ENCODE measurements at regions not wholly inside any gene's neighbourhood (a gene's known extent, or its start where the extent isn't known, plus 50 kb on each side); places are given as distances from the start of the nearest gene placed in this dataset.

DNA sequence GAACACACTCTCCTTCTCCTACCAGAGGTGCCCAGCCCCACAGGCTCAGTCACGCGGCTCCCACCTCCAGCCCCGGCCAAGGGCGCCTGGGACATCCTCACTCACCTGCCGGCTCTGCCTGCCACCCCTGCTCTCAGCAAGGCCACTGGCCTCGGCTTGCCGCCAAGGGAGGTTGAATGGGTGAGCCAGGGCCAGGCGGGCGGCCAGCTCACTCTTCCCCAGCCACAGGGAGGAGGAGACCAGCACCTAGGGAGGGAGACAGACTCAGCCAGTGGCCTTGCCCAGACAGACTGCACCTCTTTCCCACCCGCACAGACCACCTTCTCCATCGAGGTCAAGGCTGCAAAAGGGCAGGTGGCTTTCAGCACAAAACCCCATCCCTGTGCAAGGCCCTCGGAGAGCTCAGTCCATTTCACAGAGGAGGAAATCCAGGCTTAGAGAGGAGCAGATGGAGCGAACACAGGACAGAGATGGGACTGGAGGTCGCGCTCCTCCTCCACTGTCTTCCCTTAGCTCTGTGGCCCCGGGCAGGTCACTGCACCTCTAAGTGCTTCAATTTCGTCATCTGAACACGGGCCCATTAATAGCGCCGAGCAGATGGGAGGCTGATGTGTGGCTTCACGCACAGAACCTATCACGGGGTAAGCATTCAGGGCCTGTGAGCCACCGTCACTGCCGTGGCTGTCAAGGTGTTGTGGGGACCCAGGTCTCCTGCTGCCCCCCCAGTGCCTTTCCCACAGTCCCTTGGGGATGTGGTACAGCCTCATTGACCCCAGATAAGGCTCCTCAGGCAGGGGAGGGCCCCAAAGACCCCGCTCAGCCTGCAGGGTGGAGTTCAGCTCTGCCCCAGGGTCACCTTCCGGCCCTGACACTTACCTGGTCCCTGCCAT, 56.1 kb downstream of the RMI2 start:
- DNase-seq (no peak), ATAC-seq (no peak)
- intact Hi-C loops (cut with DNase I, micrococcal nuclease): loop anchor here in 1 of 2 donors (10.0 kb wide), 1 partner anchor 243 kb away; no protein-coding TSS in a partner anchor

DNA sequence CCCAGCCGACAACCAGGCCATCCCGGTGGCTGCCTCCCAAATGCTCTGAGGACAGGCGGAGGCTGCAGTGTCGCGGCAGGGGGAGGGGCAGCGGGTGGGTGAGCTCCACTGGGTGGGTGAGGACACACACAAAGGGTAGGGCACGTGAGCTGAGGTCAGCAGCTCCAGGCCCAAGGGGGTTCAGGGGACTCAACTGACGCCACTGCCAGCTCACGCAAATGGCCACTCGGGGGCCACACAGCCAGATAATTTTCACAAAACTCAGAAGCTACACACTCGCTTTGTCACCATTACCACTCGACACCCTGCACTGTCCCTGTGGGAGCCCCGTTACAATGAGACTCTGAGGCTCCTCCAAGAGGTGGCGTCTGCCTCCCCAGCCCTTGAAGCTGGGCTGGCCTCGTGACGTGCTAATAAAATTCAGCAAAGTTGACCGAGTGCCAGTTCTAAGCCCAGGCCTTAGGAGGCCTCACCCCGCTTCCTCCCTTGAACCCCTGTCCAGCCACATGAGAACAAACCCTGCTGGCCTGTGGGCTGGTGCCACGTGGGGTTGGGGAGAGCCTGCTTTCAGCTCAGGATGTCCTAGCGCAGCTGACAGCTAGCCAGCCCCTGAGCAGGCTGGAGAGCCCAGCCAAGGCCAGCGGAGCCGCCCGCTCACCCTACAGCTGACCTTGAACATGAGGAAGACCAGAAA, 56.9 kb downstream of the RMI2 start:
- intact Hi-C loops (cut with DNase I, micrococcal nuclease): loop anchor here in 1 of 2 donors (10.0 kb wide), 1 partner anchor 243 kb away; no protein-coding TSS in a partner anchor
- DNase-seq: no peak
- no peak for ATAC-seq

DNA sequence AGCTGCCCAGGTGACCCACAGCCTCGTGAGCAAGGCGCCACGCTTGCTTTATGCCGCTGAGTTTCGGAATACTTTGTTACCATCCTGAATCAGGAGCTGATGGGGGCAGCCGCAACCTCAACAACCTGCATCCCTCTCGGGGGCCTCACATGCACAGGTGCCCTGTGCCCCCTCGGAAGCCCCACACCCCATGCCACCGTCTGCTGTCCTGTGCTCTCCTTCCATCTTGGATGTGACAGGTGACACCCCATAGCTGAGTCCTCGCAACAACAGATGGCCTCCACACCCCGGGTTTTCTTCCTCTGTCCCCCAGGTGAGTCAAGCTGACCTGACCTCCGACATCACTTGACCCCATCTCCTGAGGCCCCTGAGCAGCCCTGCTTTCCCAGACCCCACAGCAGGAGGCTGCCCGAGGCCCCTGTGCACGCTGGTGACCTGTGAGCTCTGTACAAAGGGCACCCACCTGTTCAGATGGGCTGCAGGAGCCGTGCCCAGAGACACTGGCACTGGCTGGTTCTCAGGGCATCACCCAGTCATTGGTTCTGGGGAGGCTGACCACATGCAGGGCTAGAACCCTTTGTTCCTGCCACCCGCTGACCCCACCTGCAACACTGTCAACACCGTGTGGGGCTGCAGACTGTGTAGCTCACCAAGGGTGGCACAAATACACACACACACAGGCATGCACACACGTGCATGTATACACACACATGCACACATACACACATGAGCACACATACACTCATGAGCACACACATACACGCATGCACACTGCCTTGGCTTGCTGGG, 57.7 kb downstream of the RMI2 start:
- DNase-seq: no peak
- no peak for ATAC-seq
- intact Hi-C loops (cut with DNase I, micrococcal nuclease): loop anchor here in 1 of 2 donors (10.0 kb wide), 1 partner anchor 242 kb away; no protein-coding TSS in a partner anchor

DNA sequence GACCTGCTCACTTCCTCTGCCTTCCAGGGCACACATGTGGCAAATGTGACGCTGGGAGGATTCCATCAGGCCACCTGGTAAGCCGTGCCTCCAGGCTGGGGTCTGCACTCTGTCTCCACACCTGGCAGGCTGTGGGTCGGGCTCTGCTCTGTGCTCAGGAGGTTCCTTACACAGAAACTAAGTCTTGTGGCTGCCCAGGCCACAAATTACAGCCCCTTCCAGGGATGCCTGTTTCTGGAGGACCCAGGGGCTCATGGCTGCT, 58.2 kb downstream of the RMI2 start:
- ATAC-seq: no peak
- DNase-seq: no peak
- intact Hi-C loops (cut with DNase I, micrococcal nuclease): loop anchor here in 1 of 2 donors (10.0 kb wide), 1 partner anchor 241 kb away; no protein-coding TSS in a partner anchor

DNA sequence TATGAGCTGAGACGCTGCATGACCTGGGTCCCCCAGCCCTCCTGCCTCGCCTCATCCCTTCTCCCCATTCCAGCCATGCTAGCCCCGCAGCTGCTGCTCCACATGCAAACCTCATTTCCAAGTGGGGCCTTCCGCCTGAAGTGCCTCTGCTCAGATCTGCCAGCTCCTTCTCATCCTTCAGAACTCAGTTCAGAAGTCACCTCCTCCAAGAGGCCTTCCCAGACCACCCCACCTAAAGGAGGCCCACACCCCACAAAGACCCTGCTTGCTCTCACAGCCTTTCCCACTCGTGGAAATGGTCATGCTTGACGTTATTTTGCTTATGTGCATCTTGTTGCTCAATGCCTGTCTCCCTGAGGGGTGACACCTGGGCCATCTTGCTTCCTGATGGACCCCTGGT, 58.7 kb downstream of the RMI2 start:
- intact Hi-C loops (cut with DNase I, micrococcal nuclease): loop anchor here in 1 of 2 donors (10.0 kb wide), 1 partner anchor 241 kb away; no protein-coding TSS in a partner anchor

DNA sequence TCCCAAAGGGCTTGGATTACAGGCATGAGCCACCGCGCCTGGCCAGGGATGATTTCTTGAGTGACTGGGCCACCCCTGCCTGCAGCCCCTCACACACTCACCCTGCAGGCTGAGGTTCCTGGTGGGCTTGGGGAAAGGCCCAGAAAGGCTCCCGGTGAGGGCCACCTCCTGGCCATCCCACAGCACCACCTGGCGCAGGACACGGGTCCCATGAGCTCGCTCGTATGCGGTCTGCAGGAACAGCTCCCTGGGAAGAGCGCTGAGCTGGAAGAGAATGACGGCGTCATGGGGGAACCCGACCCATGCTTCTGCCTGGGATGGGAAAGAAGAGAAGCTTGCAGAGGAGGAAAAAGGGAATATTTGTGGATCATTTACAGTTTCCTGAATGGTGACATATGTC, 59.3 kb downstream of the RMI2 start:
- DNase-seq: no peak
- ATAC-seq: no peak
- intact Hi-C loops (cut with DNase I, micrococcal nuclease): loop anchor here (5.0 to 10.0 kb wide), 3 partner anchors 240 to 408 kb away; no protein-coding TSS in a partner anchor

More for the DNA sequence above, 58.7 kb downstream of the RMI2 start:
- DNase-seq (no peak), ATAC-seq (no peak)

DNA sequence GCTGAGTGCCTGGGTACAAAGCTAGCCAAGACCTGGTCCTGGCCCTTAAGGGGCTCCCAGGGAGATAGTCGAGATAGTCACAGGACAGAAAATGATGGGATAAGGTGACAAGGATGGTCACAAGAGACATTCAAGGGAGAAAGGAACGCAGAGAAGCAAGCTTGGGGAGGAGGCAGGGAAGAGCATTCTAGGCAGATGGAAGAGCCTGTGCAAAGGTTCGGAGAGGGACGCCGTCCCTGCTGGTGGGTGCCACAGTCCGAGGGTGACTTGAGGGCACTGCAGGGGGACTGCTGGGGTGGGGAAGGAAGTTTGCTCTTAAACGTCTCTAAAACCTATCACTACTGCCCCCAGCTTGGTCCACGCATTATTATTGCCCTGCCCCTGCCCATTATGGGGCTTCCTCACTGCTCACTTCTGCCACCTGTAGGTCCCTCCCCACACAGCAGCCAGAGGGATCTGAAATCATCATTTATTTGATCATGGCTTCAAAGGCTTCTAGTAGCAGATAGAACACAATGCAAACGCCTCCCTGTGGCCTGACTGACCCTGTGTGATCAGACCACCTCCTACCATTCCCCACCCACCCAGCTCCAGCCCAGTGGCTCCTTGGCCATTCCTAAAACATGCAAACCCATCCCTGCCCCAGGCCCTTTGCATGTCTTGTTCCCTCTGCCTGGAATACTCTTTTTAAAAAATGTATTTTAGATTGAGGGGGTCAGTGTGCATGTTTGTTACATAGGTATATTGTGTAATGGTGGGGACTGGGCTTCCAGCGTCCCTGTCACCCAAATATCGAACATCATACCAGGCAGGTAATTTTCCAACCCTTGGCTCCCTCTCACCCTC, 60.3 kb downstream of the RMI2 start:
- intact Hi-C loops (cut with DNase I, micrococcal nuclease): loop anchor here (5.0 to 10.0 kb wide), 3 partner anchors 239 to 407 kb away; no protein-coding TSS in a partner anchor
- ATAC-seq (peak; percentile 30), DNase-seq (peak in 1 of 2 donors; percentile 56)

DNA sequence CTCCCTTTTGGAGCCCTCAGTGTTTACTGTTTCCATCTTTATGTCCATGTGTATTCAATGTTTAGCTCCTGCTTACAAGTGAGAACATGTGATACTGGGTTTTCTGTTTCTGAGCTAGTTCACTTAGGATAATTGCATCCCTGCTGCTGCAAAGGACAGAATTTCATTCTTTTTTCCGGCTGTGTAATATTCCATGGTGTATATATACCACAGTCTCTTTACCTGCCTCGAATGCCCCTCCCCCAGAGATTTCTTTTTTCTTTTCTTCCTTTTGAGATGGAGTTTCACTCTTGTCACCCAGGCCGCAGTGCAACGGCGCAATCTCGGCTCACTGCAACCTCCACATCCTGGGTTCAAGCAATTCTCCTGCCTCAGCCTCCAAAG, 60.9 kb downstream of the RMI2 start:
- ATAC-seq: no peak
- intact Hi-C loops (cut with DNase I, micrococcal nuclease): loop anchor here (5.0 to 10.0 kb wide), 3 partner anchors 239 to 406 kb away; no protein-coding TSS in a partner anchor
- no peak for DNase-seq

DNA sequence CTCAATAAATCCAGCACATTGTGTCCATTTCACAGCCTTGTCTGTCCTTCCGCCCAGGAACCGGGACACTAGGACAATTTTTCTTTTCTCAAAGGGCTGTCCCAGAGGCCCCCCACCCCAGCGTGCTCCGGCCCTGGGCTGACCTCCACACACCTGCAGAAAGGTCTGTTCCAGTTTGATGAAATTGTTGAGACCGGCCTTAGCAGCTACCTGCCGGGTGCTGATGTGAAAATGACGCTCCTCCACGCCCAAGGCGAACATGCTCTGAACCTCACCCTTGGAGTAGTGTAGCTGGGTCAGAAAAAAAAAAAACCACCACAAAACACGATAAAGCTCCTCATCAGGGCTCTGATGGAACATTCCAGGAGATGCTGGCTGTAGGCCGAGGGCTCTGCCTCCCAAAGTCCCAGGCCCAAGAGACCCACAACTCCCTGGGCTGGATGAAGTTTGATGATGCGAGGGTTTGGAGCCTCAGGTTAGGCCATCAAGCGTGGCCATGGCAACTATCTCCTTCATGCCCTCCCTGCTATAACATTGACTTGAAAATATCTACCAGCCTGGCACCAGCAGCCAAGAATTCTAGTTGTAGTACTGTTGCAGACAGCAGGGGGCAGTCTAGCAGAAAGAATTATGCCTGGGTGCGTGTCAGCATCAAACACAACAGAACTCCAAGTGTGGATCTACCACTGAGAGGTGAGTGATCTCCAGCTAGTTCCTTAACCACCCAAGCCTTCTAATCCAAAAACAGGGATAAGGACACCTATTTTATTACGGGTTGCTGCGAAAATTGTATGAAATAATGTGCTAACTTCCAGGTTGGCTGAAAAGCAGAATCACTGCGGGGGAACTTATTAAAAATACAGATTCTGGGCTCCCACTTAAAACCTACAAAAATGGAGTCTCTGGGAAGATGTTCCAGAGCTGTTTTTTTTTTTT, 62.1 kb downstream of the RMI2 start:
- peak; percentile 86 for ATAC-seq
- DNase-seq: peak in 1 of 2 donors; percentile 80
- intact Hi-C loops (cut with DNase I, micrococcal nuclease): loop anchor here (5.0 to 10.0 kb wide), 3 partner anchors 237 to 405 kb away; no protein-coding TSS in a partner anchor

DNA sequence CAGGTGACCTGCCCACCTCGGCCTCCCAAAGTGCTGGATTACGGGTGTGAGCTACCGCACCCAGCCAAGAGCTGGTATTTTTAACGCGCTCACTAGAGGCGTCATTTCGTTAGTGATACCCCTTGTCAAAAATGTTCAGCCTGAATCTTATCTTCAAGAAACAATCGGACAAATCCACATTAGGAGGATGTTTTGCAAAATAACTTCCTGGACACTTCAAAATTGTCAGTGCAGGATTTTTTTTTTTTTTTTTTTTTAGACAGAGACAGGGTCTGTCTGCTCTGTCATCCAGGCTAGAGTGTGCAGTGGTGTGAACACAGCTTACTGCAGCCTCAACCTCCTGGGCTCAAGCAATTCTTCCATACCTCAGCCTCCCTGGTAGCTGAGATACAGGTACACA, 63.0 kb downstream of the RMI2 start:
- intact Hi-C loops (cut with DNase I, micrococcal nuclease): loop anchor here (5.0 to 10.0 kb wide), 3 partner anchors 237 to 404 kb away; no protein-coding TSS in a partner anchor
- ATAC-seq (no peak), DNase-seq (no peak)

DNA sequence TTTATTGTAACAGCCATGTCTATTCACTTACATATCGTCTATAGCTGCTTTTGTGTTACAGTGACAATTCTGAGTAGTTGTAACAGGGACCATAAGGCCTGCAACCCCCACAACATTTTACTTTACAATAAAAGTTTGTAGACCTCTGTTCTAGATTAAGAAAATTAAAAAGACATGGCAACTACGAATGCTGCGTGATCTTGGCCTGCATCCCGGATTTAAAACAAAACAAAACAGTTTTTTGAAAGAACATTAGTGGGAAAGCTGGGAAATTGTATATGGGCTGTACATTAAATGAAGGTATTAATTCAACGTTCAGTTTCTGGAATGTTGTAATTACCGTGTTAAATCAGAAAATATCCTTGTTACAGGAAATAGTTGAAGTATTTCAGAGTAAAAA, 64.1 kb downstream of the RMI2 start:
- ATAC-seq (no peak), DNase-seq (no peak)
- intact Hi-C loops (cut with DNase I, micrococcal nuclease): loop anchor here (5.0 to 10.0 kb wide), 3 partner anchors 235 to 403 kb away; no protein-coding TSS in a partner anchor

DNA sequence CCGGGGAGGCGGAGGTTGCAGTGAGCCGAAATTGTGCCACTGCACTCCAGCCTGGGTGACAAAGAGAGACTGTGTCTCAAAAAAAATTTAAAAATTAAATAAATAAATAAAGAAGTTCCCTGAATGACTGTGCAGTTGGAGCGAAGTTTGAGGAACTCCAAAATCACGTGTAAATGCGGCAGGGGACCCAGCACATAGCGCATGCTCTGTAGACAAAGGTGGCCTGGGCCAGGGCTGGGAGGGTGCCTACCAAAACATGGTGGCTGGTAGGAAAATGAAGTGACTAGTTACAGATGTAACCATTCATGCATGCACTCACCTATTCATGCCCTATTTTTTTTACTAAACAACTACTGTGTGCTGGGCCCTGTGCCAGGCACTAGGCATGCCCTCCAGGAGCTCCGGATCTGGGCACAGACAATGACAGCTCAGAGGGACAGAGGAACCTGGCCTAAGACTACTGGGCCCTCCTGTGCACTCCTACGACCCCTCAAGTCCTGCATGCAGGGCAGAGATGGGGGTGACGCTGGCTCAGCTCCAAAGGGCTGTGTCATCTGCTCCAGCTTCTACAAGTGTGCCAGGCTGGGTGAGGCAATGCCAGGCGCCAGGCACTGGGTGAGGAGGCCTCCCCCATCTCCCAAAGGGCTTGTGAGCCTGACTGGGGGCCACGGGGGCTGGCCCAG, 65.3 kb downstream of the RMI2 start:
- no peak for DNase-seq
- ATAC-seq: no peak
- intact Hi-C loops (cut with DNase I, micrococcal nuclease): no loop called here

DNA sequence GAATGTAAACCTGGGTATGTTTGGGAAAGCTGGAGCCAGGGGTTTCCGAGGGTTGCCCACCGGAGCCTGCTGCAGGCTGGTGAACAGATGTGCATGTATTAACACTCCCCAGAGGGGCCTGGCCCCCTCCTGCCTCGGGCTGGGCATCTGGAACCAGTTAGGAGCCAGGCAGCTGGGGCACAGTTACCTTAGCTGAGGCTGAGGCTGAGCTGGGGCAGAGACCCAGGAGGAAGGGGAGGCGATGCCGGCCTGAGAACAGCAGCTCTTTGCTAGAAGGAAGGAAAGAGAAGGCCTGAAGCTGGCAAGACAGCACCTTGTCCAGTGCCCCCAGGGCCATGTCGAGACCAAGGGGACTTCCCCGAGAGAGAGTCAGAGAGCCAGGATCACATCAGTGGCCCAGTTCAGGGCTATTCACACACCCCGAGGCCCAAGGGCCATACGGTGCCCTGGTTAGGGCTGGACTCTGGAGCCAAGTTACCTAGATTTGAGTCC, 65.8 kb downstream of the RMI2 start:
- ATAC-seq: no peak
- DNase-seq: no peak
- intact Hi-C loops (cut with DNase I, micrococcal nuclease): no loop called here

DNA sequence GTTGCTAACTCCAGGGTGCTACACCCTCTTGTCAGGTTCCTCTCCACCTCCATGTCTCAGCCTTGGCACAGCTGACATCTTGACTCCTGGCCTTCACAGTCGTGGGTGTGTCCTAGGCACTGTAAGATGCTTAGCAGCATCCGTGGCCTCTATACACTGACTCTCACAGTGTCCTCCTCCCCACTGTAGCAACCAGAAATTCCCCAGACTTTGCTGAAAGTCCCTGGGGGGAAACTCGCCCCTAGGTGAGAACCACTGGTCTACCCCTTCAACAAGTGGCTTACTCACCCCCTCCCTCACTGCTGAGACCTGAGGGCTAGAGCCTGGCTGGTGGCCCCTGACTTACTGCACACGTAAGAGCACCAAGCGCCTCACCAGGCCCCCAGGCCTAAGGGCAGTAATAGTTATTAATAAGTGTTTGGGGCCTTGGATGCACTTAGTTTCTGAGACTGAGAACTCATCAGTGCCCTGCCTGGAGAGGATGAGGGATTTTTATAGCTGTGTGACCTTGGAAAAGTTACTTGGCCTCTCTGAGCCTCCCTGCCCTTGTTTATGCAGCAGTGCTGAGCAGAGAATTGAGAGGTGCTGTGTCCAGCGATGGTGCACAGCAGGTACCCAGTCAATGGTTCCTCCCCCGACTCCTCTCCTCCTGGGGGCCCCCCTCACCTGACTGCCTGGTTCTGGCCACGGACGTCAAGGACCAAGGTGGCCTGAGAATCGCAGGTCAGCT, 67.1 kb downstream of the RMI2 start:
- DNase-seq (no peak), ATAC-seq (no peak)
- intact Hi-C loops (cut with DNase I, micrococcal nuclease): no loop called here

DNA sequence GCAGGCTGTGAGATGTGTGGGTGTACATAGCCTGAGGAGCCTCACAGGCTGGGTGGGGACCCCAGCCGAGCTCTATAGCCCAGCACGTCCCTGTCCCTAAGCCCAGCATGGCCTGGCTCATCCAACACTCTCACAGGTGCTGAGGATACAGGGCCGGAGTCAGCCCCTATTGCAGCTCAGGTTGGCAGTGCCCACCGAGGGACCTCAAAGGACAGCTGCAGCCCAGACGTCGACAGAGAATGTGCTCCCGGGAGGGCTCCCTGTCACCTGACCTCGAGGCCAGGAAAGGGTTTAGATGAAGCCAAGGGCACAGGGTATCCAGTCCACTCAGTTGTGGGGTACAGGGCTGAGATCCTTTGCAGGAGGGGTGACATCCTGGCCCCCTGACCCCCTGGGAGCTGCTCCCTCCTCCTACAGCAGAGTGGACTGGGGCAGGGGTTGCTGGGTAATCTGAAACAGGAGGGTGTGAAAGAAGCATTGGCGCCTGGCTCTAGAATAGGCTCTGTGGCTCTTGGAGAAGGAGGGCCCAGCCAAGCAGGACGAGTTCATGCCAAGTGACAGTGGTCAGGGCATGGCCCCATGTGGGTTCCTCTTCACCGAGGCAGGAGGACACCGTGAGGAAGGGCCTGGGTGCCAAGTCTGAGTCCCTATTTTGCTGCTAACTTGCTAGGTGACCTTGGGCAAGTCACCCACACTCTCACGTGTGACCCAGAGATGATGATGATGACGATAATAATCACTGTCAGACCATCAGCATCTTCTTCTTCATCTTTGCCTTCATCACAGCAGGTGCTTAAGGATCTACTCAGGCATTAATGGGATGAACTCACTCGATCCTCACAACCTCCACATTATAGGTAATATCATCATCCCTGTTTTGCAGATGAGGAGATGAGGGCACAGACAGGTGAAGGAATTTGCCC, 68.0 kb downstream of the RMI2 start:
- intact Hi-C loops (cut with DNase I, micrococcal nuclease): no loop called here
- DNase-seq (no peak), ATAC-seq (no peak)
